Peyer's patch (tissue), 4 donors: ENCODE measurements at regions not wholly inside any gene's neighbourhood (a gene's known extent, or its start where the extent isn't known, plus 50 kb on each side); places are given as distances from the start of the nearest gene placed in this dataset.

Source experiments
- DNase-seq, 3 donors: peaks; one replicate each; pipeline ENCODE4 v3.0.0-alpha.2; 2017 to 2019
- H3K27ac ChIP-seq, 4 donors: fragments of 200-600 bp; sonication (generic); one replicate each; pipeline ENCODE4 v1.5.1; 2016 to 2019
- H3K27me3 ChIP-seq, 2 donors: fragments of 200-600 bp; sonication (generic); one replicate each; pipeline ENCODE4 v1.5.1; 2019
- H3K36me3 ChIP-seq, 3 donors: fragments of 200-600 bp; sonication (generic); one replicate each; pipeline ENCODE4 v1.5.1; 2016 to 2019
- H3K4me1 ChIP-seq, 4 donors: fragments of 200-600 bp; sonication (generic); one replicate each; pipeline ENCODE4 v1.5.1; 2016 to 2019
- H3K4me3 ChIP-seq, 4 donors: fragments of 200-600 bp; sonication (generic); 1 replicate in 3 of 4; 2 replicates in 1 of 4; pipeline ENCODE4 v1.5.1; 2016 to 2019; ENCODE audit warnings: mild to moderate bottlenecking in 1 of 4
- H3K9me3 ChIP-seq, 4 donors: fragments of 200-600 bp; sonication (generic); one replicate each; pipeline ENCODE4 v1.5.1; 2016 to 2019; ENCODE audit warnings: mild to moderate bottlenecking in 1 of 4
- CTCF ChIP-seq, 6 experiments: fragments of 450-650 bp in 4 of 6; fragments of 200-600 bp in 2 of 6; sonication (generic) in 1 of 6; IDR thresholded peaks; one replicate each; pipeline ENCODE4 v1.5.1; 2017 to 2019; ENCODE audit warnings: antibody characterized with exemption in 6 of 6, mild to moderate bottlenecking in 3 of 6, moderate library complexity in 1 of 6
- POLR2A ChIP-seq, 2 donors: fragments of 450-650 bp; IDR thresholded peaks; one replicate each; pipeline ENCODE4 v1.5.1; 2017; ENCODE audit warnings: antibody characterized with exemption in 2 of 2, mild to moderate bottlenecking in 2 of 2, moderate library complexity in 2 of 2

- no peaks in the 10 kb centered on the region for H3K36me3 ChIP-seq
- no peak for DNase-seq
- no peak overlapping the region for H3K27ac ChIP-seq
- no peak overlapping the region for H3K4me3 ChIP-seq
- no peak for TF ChIP-seq POLR2A (IDR thresholded peaks at IDR 0.05)
- TF ChIP-seq CTCF (IDR thresholded peaks at IDR 0.05), result no peak
- no peaks in the 10 kb centered on the region for H3K4me1 ChIP-seq
- H3K9me3 ChIP-seq, result no peaks in the 10 kb centered on the region
- H3K27me3 ChIP-seq, result no peaks in the 10 kb centered on the region
Measured at GRCh38 chr2:219967247-219968245, 340.1 kb downstream of the SLC4A3 start.

GRCh38 chr2:219968685-219969345 lies 341.4 kb downstream of the SLC4A3 start:
- H3K27me3 ChIP-seq, result no peaks in the 10 kb centered on the region

DNA sequence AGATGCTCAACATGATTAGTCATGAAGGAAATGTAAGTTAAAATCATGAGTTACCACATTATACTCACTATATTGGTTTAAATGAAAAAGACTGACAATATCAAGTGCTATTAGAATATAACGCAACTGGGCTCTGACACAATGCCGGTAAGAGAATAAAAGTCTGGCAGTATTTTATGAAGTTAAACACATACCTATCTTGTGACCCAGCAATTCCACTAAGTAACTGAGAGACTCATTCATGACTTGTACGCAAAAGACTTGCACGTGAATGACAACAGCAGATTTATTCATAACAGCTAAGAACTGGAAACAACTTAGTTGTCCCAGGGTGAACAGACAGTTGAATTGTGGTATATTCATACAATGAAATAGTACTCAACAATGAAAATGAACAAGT lies 342.1 kb downstream of the SLC4A3 start:
- Histone ChIP-seq H3K27ac (no peak overlapping the region), H3K4me3 (no peak overlapping the region), H3K27me3 (no peaks in the 10 kb centered on the region), H3K4me1 (no peaks in the 10 kb centered on the region), H3K9me3 (no peaks in the 10 kb centered on the region), H3K36me3 (no peaks in the 10 kb centered on the region)
- no peak for TF ChIP-seq POLR2A (IDR thresholded peaks at IDR 0.05)
- no peak for TF ChIP-seq CTCF (IDR thresholded peaks at IDR 0.05)
- no peak for DNase-seq

More at GRCh38 chr2:219968685-219969345, 341.4 kb downstream of the SLC4A3 start:
- H3K27ac ChIP-seq, result no peak overlapping the region
- no peak overlapping the region for H3K4me3 ChIP-seq
- TF ChIP-seq CTCF (IDR thresholded peaks at IDR 0.05), result no peak
- TF ChIP-seq POLR2A (IDR thresholded peaks at IDR 0.05), result no peak
- no peaks in the 10 kb centered on the region for H3K9me3 ChIP-seq
- no peak for DNase-seq
- no peaks in the 10 kb centered on the region for H3K36me3 ChIP-seq
- H3K4me1 ChIP-seq, result no peaks in the 10 kb centered on the region

DNA sequence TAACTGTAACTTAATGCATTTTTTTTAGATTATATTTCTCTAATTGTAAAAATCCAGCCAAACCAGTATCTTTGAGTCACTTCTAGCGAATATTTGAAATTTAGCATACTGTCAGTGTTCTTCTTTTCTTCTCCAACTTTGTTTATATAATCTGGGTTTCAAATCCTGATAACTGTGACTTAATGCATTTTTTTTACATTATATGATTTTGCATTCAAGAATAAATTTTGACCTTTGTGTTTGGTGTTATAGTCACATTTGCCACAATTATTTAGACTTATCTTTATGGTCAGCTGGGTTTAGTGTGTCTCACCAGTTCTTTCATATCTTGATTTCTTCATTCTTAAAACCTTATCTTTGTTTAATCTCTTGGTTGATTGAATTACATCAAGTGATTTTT lies 345.7 kb downstream of the SLC4A3 start:
- Histone ChIP-seq H3K4me3 (no peak overlapping the region), H3K36me3 (no peaks in the 10 kb centered on the region), H3K27me3 (no peaks in the 10 kb centered on the region), H3K4me1 (no peaks in the 10 kb centered on the region), H3K9me3 (no peaks in the 10 kb centered on the region), H3K27ac (no peak overlapping the region)
- TF ChIP-seq POLR2A (IDR thresholded peaks at IDR 0.05), result no peak
- no peak for TF ChIP-seq CTCF (IDR thresholded peaks at IDR 0.05)
- DNase-seq, result no peak

GRCh38 chr2:219976871-219977270 lies 349.4 kb downstream of the SLC4A3 start:
- H3K9me3 ChIP-seq, result no peaks in the 10 kb centered on the region
- H3K36me3 ChIP-seq, result no peaks in the 10 kb centered on the region
- TF ChIP-seq CTCF (IDR thresholded peaks at IDR 0.05), result no peak
- no peak for TF ChIP-seq POLR2A (IDR thresholded peaks at IDR 0.05)
- no peak overlapping the region for H3K4me3 ChIP-seq
- H3K27me3 ChIP-seq, result no peaks in the 10 kb centered on the region
- no peaks in the 10 kb centered on the region for H3K4me1 ChIP-seq
- no peak overlapping the region for H3K27ac ChIP-seq
- no peak for DNase-seq
